Liver (tissue), 8 donors: ENCODE measurements at regions not wholly inside any gene's neighbourhood (a gene's known extent, or its start where the extent isn't known, plus 50 kb on each side); places are given as distances from the start of the nearest gene placed in this dataset.

Experiments
- DNase-seq: peaks from one replicate; pipeline ENCODE4 v3.0.0-alpha.2; 2017; ENCODE audit warnings: low spot score
- H3K27ac ChIP-seq, 2 donors: one replicate each; pipeline ENCODE4 v1.7.0; 2013; ENCODE audit warnings: inconsistent platforms in 2 of 2, low read length in 2 of 2, control low read depth in 1 of 2, low read depth in 1 of 2, mild to moderate bottlenecking in 1 of 2
- H3K27me3 ChIP-seq, 4 donors: one replicate each; pipeline versions ENCODE4 v1.6.1 to v1.7.0; 2013; ENCODE audit warnings: low read length in 3 of 4, inconsistent platforms in 1 of 4, mild to moderate bottlenecking in 1 of 4, moderate library complexity in 1 of 4; ENCODE audit not compliant: control insufficient read depth in 4 of 4, insufficient read depth in 4 of 4
- H3K36me3 ChIP-seq, 4 donors: one replicate each; pipeline versions ENCODE4 v1.6.1 to v1.7.0; 2013; ENCODE audit warnings: low read length in 3 of 4, mild to moderate bottlenecking in 3 of 4, low read depth in 1 of 4, moderate library complexity in 1 of 4; ENCODE audit not compliant: control insufficient read depth in 4 of 4, insufficient read depth in 3 of 4
- H3K4me1 ChIP-seq, 4 donors: one replicate each; pipeline versions ENCODE4 v1.6.1 to v1.7.0; 2013; ENCODE audit warnings: low read length in 3 of 4, mild to moderate bottlenecking in 3 of 4, moderate library complexity in 1 of 4; ENCODE audit not compliant: control insufficient read depth in 4 of 4, insufficient read depth in 4 of 4
- H3K4me3 ChIP-seq, 3 donors: one replicate each; pipeline versions ENCODE4 v1.6.1 to v1.7.0; 2013; ENCODE audit warnings: low read length in 3 of 3, control low read depth in 1 of 3, low read depth in 1 of 3, mild to moderate bottlenecking in 1 of 3
- H3K9ac ChIP-seq, 2 donors: one replicate each; pipeline ENCODE4 v1.7.0; 2013; ENCODE audit warnings: low read length in 2 of 2, mild to moderate bottlenecking in 2 of 2, moderate library complexity in 2 of 2, control low read depth in 1 of 2, low read depth in 1 of 2
- H3K9me3 ChIP-seq, 4 donors: one replicate each; pipeline versions ENCODE4 v1.6.1 to v1.7.0; 2013; ENCODE audit warnings: low read length in 3 of 4; ENCODE audit not compliant: control insufficient read depth in 4 of 4
- CTCF ChIP-seq: fragments of 150-350 bp; IDR thresholded peaks from 2 replicates; pipeline ENCODE4 v1.5.1; 2017; ENCODE audit warnings: improper control_type of control experiment, low read depth, low read length; ENCODE audit not compliant: missing input control
- EGR1 ChIP-seq, 2 donors: IDR thresholded peaks; 2 replicates each; pipeline ENCODE4 v1.6.1; 2016 to 2018; ENCODE audit warnings: antibody characterized with exemption in 2 of 2, low read depth in 2 of 2
- FOXA1 ChIP-seq: IDR thresholded peaks from 2 replicates; pipeline ENCODE4 v1.6.1; 2016; ENCODE audit warnings: antibody characterized with exemption
- FOXA2 ChIP-seq: IDR thresholded peaks from 2 replicates; pipeline ENCODE4 v1.6.1; 2016; ENCODE audit warnings: antibody characterized with exemption
- GABPA ChIP-seq, 2 donors: IDR thresholded peaks in 1 of 2; conservative IDR thresholded peaks in 1 of 2; 2 replicates each; pipeline ENCODE4 v1.6.1; 2016; ENCODE audit warnings: antibody characterized with exemption in 2 of 2, mild to moderate bottlenecking in 1 of 2, moderate library complexity in 1 of 2
- HNF4A ChIP-seq, 2 donors: conservative IDR thresholded peaks; 2 replicates each; pipeline ENCODE4 v1.6.1; 2016; ENCODE audit warnings: antibody characterized with exemption in 2 of 2, mild to moderate bottlenecking in 2 of 2
- HNF4G ChIP-seq: IDR thresholded peaks from 2 replicates; pipeline ENCODE4 v1.6.1; 2016; ENCODE audit warnings: antibody characterized with exemption
- JUND ChIP-seq, 2 donors: IDR thresholded peaks; 2 replicates each; pipeline ENCODE4 v1.6.1; 2016; ENCODE audit warnings: antibody characterized with exemption in 2 of 2
- MAX ChIP-seq: IDR thresholded peaks from 2 replicates; pipeline ENCODE4 v1.6.1; 2016; ENCODE audit warnings: antibody characterized with exemption
- NR2F2 ChIP-seq: IDR thresholded peaks from 2 replicates; pipeline ENCODE4 v1.6.1; 2016; ENCODE audit warnings: antibody characterized with exemption
- RAD21 ChIP-seq, 2 donors: IDR thresholded peaks; 2 replicates each; pipeline ENCODE4 v1.6.1; 2016; ENCODE audit warnings: antibody characterized with exemption in 2 of 2, mild to moderate bottlenecking in 2 of 2
- RXRA ChIP-seq, 2 donors: IDR thresholded peaks; 2 replicates each; pipeline ENCODE4 v1.6.1; 2017 to 2018; ENCODE audit warnings: antibody characterized with exemption in 2 of 2, mild to moderate bottlenecking in 1 of 2
- SP1 ChIP-seq: IDR thresholded peaks from 2 replicates; pipeline ENCODE4 v1.6.1; 2018; ENCODE audit warnings: antibody characterized with exemption, mild to moderate bottlenecking
- TAF1 ChIP-seq: conservative IDR thresholded peaks from 2 replicates; pipeline ENCODE4 v1.6.1; 2016; ENCODE audit warnings: antibody characterized with exemption, mild to moderate bottlenecking
- YY1 ChIP-seq: IDR thresholded peaks from 2 replicates; pipeline ENCODE4 v1.6.1; 2016; ENCODE audit warnings: antibody characterized with exemption, mild to moderate bottlenecking
- ZBTB33 ChIP-seq: IDR thresholded peaks from 2 replicates; pipeline ENCODE4 v1.6.1; 2016; ENCODE audit warnings: antibody characterized with exemption
- WGBS: extraction: QIAGEN DNeasy Blood & Tissue Kit; methylation state at CpG from one replicate; pipeline ENCODE4 v1.1.7; 2013; 5-methylcytosine and 5-hydroxymethylcytosine counted together
- TF ChIP-seq, protein P1 (sequence below): IDR thresholded peaks from 2 replicates; pipeline ENCODE4 v1.6.1; 2016; ENCODE audit warnings: antibody characterized with exemption
- TF ChIP-seq, protein P2 (sequence below): IDR thresholded peaks from 2 replicates; pipeline ENCODE4 v1.6.1; 2016; ENCODE audit warnings: antibody characterized with exemption, mild to moderate bottlenecking
- donor health status: healthy.
- donor health status: healthy.
- donor health status: healthy.
- donor health status: healthy.
- donor health status: healthy.

- TF ChIP-seq NR2F2 (no peak), FOXA1 (no peak), YY1 (no peak), CTCF (no peak), EGR1 (IDR thresholded peaks at IDR 0.05; ENCODE audit: low read depth in 2 of 2) (no peak), RXRA (IDR thresholded peaks at IDR 0.05) (no peak), FOXA2 (no peak), SP1 (no peak), MAX (no peak), RAD21 (IDR thresholded peaks at IDR 0.05) (no peak), HNF4A (conservative IDR thresholded peaks at IDR 0.05) (no peak), GABPA (IDR thresholded peaks at IDR 0.05 in 1 of 2, conservative IDR thresholded peaks at IDR 0.05 in 1 of 2) (no peak), TAF1 (no peak), ZBTB33 (no peak), HNF4G (no peak)
- TF ChIP-seq, protein P1, sequence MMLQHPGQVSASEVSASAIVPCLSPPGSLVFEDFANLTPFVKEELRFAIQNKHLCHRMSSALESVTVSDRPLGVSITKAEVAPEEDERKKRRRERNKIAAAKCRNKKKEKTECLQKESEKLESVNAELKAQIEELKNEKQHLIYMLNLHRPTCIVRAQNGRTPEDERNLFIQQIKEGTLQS: no peak
- Histone ChIP-seq H3K4me3 (no peak overlapping the region), H3K27me3 (no peaks in the 10 kb centered on the region), H3K9me3 (no peaks in the 10 kb centered on the region), H3K27ac (no peak overlapping the region), H3K9ac (no peak overlapping the region), H3K4me1 (peaks cover 0 to 5% (median 0%) of the 10 kb centered on the region in 4 donors), H3K36me3 (no peaks in the 10 kb centered on the region)
- 70% methylated on average over 2 of the region's 2 CpGs for WGBS
- no peak for DNase-seq
Observed at GRCh38 chr14:38387821-38388220, 131.9 kb upstream of the CLEC14A start.

DNA sequence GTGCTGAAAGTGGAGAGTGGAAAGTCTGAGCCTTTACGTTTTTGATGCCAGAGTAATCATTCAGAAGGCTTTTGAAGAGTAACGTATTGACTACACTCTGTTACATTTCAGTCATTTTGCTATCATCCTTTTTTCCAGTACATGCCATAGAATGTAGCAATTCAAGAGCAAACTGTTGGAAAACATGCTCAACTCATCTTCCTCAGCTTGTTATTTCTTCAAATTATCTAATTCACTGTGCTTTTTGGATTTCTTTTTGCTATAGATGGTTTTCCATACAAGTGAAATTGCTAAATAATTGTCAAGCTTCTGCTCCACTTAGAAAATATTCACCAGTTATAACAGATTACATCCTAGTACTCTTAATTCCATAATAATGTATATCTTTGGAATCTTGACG is 129.9 kb upstream of the CLEC14A start:
- 57% methylated on average over 3 of the region's 3 CpGs for WGBS
- Histone ChIP-seq H3K27me3 (no peaks in the 10 kb centered on the region), H3K4me1 (no peaks in the 10 kb centered on the region), H3K27ac (no peak overlapping the region), H3K36me3 (no peaks in the 10 kb centered on the region), H3K9ac (no peak overlapping the region), H3K9me3 (no peaks in the 10 kb centered on the region), H3K4me3 (no peak overlapping the region)
- TF ChIP-seq EGR1 (IDR thresholded peaks at IDR 0.05; ENCODE audit: low read depth in 2 of 2): no peak
- TF ChIP-seq RAD21 (IDR thresholded peaks at IDR 0.05): no peak
- TF ChIP-seq TAF1: no peak
- TF ChIP-seq, protein P2, sequence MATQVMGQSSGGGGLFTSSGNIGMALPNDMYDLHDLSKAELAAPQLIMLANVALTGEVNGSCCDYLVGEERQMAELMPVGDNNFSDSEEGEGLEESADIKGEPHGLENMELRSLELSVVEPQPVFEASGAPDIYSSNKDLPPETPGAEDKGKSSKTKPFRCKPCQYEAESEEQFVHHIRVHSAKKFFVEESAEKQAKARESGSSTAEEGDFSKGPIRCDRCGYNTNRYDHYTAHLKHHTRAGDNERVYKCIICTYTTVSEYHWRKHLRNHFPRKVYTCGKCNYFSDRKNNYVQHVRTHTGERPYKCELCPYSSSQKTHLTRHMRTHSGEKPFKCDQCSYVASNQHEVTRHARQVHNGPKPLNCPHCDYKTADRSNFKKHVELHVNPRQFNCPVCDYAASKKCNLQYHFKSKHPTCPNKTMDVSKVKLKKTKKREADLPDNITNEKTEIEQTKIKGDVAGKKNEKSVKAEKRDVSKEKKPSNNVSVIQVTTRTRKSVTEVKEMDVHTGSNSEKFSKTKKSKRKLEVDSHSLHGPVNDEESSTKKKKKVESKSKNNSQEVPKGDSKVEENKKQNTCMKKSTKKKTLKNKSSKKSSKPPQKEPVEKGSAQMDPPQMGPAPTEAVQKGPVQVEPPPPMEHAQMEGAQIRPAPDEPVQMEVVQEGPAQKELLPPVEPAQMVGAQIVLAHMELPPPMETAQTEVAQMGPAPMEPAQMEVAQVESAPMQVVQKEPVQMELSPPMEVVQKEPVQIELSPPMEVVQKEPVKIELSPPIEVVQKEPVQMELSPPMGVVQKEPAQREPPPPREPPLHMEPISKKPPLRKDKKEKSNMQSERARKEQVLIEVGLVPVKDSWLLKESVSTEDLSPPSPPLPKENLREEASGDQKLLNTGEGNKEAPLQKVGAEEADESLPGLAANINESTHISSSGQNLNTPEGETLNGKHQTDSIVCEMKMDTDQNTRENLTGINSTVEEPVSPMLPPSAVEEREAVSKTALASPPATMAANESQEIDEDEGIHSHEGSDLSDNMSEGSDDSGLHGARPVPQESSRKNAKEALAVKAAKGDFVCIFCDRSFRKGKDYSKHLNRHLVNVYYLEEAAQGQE: no peak
- no peak for TF ChIP-seq ZBTB33
- TF ChIP-seq HNF4G: no peak
- TF ChIP-seq MAX: no peak
- TF ChIP-seq FOXA1: no peak
- TF ChIP-seq HNF4A (conservative IDR thresholded peaks at IDR 0.05): no peak
- TF ChIP-seq GABPA (IDR thresholded peaks at IDR 0.05 in 1 of 2, conservative IDR thresholded peaks at IDR 0.05 in 1 of 2): no peak
- no peak for TF ChIP-seq JUND (IDR thresholded peaks at IDR 0.05)
- TF ChIP-seq NR2F2: no peak
- TF ChIP-seq CTCF: no peak
- TF ChIP-seq, protein P1: no peak
- no peak for TF ChIP-seq FOXA2
- TF ChIP-seq SP1: no peak
- no peak for TF ChIP-seq YY1
- TF ChIP-seq RXRA (IDR thresholded peaks at IDR 0.05): no peak
- no peak for DNase-seq
